Suprapubic skin (tissue), 4 donors: ENCODE measurements at regions not wholly inside any gene's neighbourhood (a gene's known extent, or its start where the extent isn't known, plus 50 kb on each side); places are given as distances from the start of the nearest gene placed in this dataset.

ENCODE experiments used
- DNase-seq, 2 donors: peaks; one replicate each; pipeline ENCODE4 v3.0.0-alpha.2; 2019; ENCODE audit warnings: low spot score in 2 of 2
- H3K27ac ChIP-seq: fragments of 200-600 bp; sonication (generic); one replicate; pipeline ENCODE4 v1.5.1; 2019
- H3K27me3 ChIP-seq: fragments of 200-600 bp; sonication (generic); one replicate; pipeline ENCODE4 v1.5.1; 2019
- H3K36me3 ChIP-seq: fragments of 200-600 bp; sonication (generic); one replicate; pipeline ENCODE4 v1.5.1; 2019
- H3K4me1 ChIP-seq: fragments of 200-600 bp; sonication (generic); one replicate; pipeline ENCODE4 v1.5.1; 2019
- H3K4me3 ChIP-seq: fragments of 200-600 bp; sonication (generic); one replicate; pipeline ENCODE4 v1.5.1; 2019; ENCODE audit warnings: mild to moderate bottlenecking
- H3K9me3 ChIP-seq: fragments of 200-600 bp; sonication (generic); one replicate; pipeline ENCODE4 v1.5.1; 2019
- CTCF ChIP-seq, 2 donors: fragments of 200-600 bp in 1 of 2; fragments of 450-650 bp in 1 of 2; sonication (generic) in 1 of 2; IDR thresholded peaks; one replicate each; pipeline ENCODE4 v1.5.1; 2016 to 2019; ENCODE audit warnings: antibody characterized with exemption in 2 of 2, mild to moderate bottlenecking in 1 of 2, moderate library complexity in 1 of 2
- EP300 ChIP-seq: sonication (generic); formaldehyde crosslinking; IDR thresholded peaks from one replicate; pipeline ENCODE4 v1.6.1; 2017; ENCODE audit warnings: antibody characterized with exemption
- POLR2A ChIP-seq, 2 donors: fragments of 450-650 bp; IDR thresholded peaks; one replicate each; pipeline ENCODE4 v1.6.1; 2017; ENCODE audit warnings: antibody characterized with exemption in 2 of 2, mild to moderate bottlenecking in 2 of 2, moderate library complexity in 2 of 2
- POLR2AphosphoS5 ChIP-seq, 3 donors: sonication (generic); formaldehyde crosslinking; IDR thresholded peaks; one replicate each; pipeline ENCODE4 v1.6.1; 2017; ENCODE audit warnings: antibody characterized with exemption in 3 of 3
- WGBS: methylation state at CpG from one replicate; pipeline ENCODE4 v1.1.5; 2018; 5-methylcytosine and 5-hydroxymethylcytosine counted together

GRCh38 chr6:40251637-40252300 is 317.5 kb upstream of the MOCS1 start:
- Histone ChIP-seq H3K9me3 (no peaks in the 10 kb centered on the region), H3K36me3 (no peaks in the 10 kb centered on the region), H3K4me3 (no peak overlapping the region), H3K4me1 (no peaks in the 10 kb centered on the region), H3K27ac (no peak overlapping the region), H3K27me3 (peaks cover 3% of the 10 kb centered on the region)
- TF ChIP-seq POLR2AphosphoS5 (IDR thresholded peaks at IDR 0.05) (no peak), POLR2A (IDR thresholded peaks at IDR 0.05) (no peak), EP300 (no peak)
- WGBS, result 82% methylated on average over 3 of the region's 3 CpGs
- DNase-seq, result no peak

GRCh38 chr6:40249935-40250334 is 315.7 kb upstream of the MOCS1 start:
- no peaks in the 10 kb centered on the region for H3K4me1 ChIP-seq
- H3K4me3 ChIP-seq, result no peak overlapping the region
- peaks cover 3% of the 10 kb centered on the region for H3K27me3 ChIP-seq
- H3K36me3 ChIP-seq, result no peaks in the 10 kb centered on the region
- no peak for TF ChIP-seq POLR2AphosphoS5 (IDR thresholded peaks at IDR 0.05)
- TF ChIP-seq POLR2A (IDR thresholded peaks at IDR 0.05), result no peak
- no peak for TF ChIP-seq EP300
- TF ChIP-seq CTCF (IDR thresholded peaks at IDR 0.05), result no peak
- no peak for DNase-seq
- no peak overlapping the region for H3K27ac ChIP-seq
- no peaks in the 10 kb centered on the region for H3K9me3 ChIP-seq

GRCh38 chr6:40247516-40248115 is 313.4 kb upstream of the MOCS1 start:
- Histone ChIP-seq H3K4me3 (no peak overlapping the region), H3K36me3 (no peaks in the 10 kb centered on the region), H3K27ac (no peak overlapping the region), H3K4me1 (no peaks in the 10 kb centered on the region), H3K9me3 (no peaks in the 10 kb centered on the region), H3K27me3 (peaks cover 3% of the 10 kb centered on the region)
- DNase-seq, result no peak
- TF ChIP-seq POLR2A (IDR thresholded peaks at IDR 0.05), result no peak
- TF ChIP-seq EP300, result no peak
- no peak for TF ChIP-seq POLR2AphosphoS5 (IDR thresholded peaks at IDR 0.05)
- TF ChIP-seq CTCF (IDR thresholded peaks at IDR 0.05), result no peak
- 93% methylated on average over 3 of the region's 3 CpGs for WGBS

- H3K4me3 ChIP-seq, result no peak overlapping the region
- no peaks in the 10 kb centered on the region for H3K4me1 ChIP-seq
- TF ChIP-seq CTCF (IDR thresholded peaks at IDR 0.05), result no peak
- no peak for TF ChIP-seq POLR2A (IDR thresholded peaks at IDR 0.05)
- no peak for TF ChIP-seq POLR2AphosphoS5 (IDR thresholded peaks at IDR 0.05)
- TF ChIP-seq EP300, result no peak
- no peak for DNase-seq
- no peaks in the 10 kb centered on the region for H3K9me3 ChIP-seq
- H3K27me3 ChIP-seq, result peaks cover 3% of the 10 kb centered on the region
- H3K36me3 ChIP-seq, result no peaks in the 10 kb centered on the region
- WGBS, result 77% methylated on average over 1 of the region's 1 CpG
- no peak overlapping the region for H3K27ac ChIP-seq
Measured at GRCh38 chr6:40244699-40245098, 310.4 kb upstream of the MOCS1 start.

GRCh38 chr6:40232698-40233097 is 298.4 kb upstream of the MOCS1 start:
- no peak overlapping the region for H3K27ac ChIP-seq
- TF ChIP-seq POLR2A (IDR thresholded peaks at IDR 0.05) (no peak), EP300 (no peak)
- no peaks in the 10 kb centered on the region for H3K36me3 ChIP-seq
- 91% methylated on average over 2 of the region's 2 CpGs for WGBS
- no peak for DNase-seq
- H3K9me3 ChIP-seq, result no peaks in the 10 kb centered on the region
- no peak overlapping the region for H3K4me3 ChIP-seq
- peaks cover 25% of the 10 kb centered on the region for H3K27me3 ChIP-seq
- no peaks in the 10 kb centered on the region for H3K4me1 ChIP-seq

- Histone ChIP-seq H3K9me3 (no peaks in the 10 kb centered on the region), H3K27me3 (peaks cover 6% of the 10 kb centered on the region), H3K27ac (no peak overlapping the region), H3K36me3 (no peaks in the 10 kb centered on the region), H3K4me1 (no peaks in the 10 kb centered on the region), H3K4me3 (no peak overlapping the region)
- DNase-seq, result no peak
- WGBS, result 67% methylated on average over 8 of the region's 8 CpGs
- no peak for TF ChIP-seq POLR2AphosphoS5 (IDR thresholded peaks at IDR 0.05)
- TF ChIP-seq EP300, result no peak
- no peak for TF ChIP-seq POLR2A (IDR thresholded peaks at IDR 0.05)
- no peak for TF ChIP-seq CTCF (IDR thresholded peaks at IDR 0.05)
Measured at GRCh38 chr6:40227735-40228134, 293.5 kb upstream of the MOCS1 start.
